Brain pericyte (primary cell): ENCODE measurements at regions not wholly inside any gene's neighbourhood (a gene's known extent, or its start where the extent isn't known, plus 50 kb on each side); places are given as distances from the start of the nearest gene placed in this dataset.
"Not testable (repeated sequence)": the region's sequence is repeated elsewhere in the genome, so short reads cannot be mapped to it uniquely, and the experiment has no call there.

ENCODE experiments used
- DNase-seq: peaks from one replicate; pipeline ENCODE4 v3.0.0-alpha.2; 2012; ENCODE audit warnings: low read depth, low spot score

GRCh38 chr1:245062741-245063305, 92.0 kb upstream of the KIF26B start:
- no peak for DNase-seq

- not testable (repeated sequence) for DNase-seq
Observed at GRCh38 chr1:245061808-245062207, 93.0 kb upstream of the KIF26B start.

- DNase-seq, result peak; percentile 10
Observed at GRCh38 chr1:245060684-245061374, 94.0 kb upstream of the KIF26B start.

DNA sequence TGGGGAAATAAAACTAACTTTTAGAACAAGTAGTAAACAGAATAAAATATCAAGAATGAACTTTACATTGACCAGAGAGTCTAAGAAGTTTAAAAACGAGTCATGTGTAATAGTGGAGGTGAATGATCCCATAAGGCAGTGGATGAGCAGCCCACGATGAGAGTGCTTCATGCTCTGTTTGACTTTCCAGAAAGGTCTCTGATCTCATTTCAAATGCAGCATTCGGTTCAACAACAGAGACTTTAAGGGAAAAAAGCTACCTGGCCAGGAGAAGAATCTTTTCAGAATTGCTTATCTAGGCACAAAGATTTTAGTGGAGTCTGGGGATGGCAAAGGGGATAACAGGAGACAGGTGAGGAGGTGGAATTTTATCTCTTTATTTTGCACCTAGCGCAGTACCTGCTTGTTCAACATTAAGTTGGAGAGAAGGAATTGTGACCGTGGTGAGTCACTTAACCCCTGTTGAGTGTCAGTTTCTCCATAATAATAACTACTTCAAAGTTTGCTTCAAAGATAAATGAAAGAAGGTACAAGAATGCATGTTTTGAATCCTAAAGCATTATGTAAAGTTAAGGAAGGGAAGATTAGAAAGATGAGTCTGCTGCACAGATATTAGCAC, 94.9 kb upstream of the KIF26B start:
- DNase-seq, result no peak

GRCh38 chr1:245058882-245059281, 95.9 kb upstream of the KIF26B start:
- no peak for DNase-seq

DNA sequence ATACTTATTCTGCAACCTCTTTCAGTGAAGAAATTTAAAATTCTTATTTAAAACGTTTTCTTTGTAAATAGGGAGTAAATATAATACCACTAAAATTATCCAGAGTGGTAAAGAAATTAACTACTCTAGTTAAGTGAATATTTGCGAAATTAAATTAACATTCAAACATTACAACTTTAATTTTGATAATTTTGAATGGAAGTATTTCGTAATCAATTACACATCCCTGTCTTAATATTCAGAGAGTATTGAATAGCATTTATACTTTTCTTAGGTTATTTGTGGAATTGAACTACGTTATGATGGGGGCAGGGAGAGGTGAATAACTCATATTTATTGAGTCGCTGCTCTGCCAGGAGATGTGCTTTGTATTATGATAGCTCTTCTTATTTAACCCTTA, 96.3 kb upstream of the KIF26B start:
- no peak for DNase-seq

DNA sequence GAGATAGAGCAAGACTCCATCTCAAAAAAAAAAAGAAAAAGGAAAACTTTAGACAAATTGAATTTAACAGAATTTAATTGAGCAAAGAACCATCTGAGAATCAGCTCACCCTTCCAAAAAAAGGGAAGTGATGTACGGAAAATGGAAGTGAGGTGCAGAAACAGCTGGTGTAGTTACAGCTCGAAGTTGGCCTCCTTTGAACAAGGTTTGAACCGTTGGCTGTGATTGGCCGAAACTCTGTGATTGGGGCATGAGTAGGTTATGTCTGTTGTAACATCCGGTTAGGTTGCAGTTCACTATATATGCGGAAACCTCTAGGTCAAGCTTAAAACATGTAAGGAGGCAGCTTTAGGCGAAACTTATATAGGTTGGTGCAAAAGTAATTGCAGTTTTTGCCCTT, 97.9 kb upstream of the KIF26B start:
- no peak for DNase-seq

DNA sequence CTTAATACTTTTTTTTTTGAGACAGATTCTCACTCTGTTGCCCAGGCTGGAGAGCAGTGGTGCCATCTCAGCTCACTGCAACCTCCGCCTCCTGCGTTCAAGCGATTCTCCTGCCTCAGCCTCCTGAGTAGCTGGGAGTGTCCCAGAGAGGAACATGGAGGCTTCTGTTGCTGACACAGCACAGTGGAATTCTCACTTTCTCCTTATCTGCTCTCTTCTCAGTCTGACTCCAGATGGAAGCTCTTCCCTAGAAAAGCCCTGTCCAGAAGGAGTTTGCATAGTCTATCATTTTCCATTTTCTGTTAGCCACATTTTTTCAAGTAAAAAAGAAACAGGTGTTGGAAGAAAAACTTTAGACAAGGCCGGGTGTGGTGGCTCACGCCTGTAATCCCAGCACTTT, 98.5 kb upstream of the KIF26B start:
- not testable (repeated sequence) for DNase-seq

DNA sequence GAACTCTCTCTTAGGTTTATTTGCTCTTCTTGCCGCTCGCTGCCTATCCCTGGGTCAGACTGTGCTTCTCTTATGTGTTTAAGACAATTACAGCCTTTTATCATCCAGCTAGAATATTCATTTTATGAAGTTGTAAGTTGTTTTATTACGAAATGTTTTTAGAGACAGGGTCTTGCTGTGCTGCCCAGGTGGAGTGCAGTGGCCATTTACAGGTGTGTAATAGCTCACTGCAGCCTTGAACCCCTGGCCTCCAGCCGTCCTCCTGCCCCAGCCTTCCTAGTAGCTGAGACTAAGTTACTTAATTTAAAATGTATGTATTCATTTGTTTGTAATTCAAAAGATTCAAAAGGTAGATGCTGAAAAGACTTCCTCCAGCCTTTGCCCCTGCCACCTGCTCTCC, 99.0 kb upstream of the KIF26B start:
- DNase-seq, result no peak

- DNase-seq, result no peak
Observed at GRCh38 chr1:245054507-245055270, 100.1 kb upstream of the KIF26B start.

DNA sequence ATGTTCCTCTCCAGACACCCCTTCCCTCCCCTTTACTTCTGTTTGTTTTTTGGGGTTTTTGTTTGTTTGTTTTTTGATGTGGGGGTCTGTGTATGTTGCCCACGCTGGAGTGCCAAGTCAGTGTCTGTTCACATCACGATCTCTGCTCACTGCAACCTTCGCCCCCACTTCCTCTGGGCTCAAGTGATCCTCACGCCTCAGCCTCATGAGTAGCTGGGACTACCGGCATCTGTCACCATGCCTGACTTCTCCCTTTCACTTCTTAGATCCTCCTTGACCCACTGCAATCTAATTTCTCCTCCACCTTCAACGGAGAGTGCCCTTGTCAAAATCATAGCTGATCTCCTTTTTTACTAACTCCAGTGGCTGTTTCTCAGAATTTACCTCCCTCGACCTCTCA, 100.7 kb upstream of the KIF26B start:
- DNase-seq, result no peak

GRCh38 chr1:245052258-245052657, 102.5 kb upstream of the KIF26B start:
- DNase-seq, result no peak

DNA sequence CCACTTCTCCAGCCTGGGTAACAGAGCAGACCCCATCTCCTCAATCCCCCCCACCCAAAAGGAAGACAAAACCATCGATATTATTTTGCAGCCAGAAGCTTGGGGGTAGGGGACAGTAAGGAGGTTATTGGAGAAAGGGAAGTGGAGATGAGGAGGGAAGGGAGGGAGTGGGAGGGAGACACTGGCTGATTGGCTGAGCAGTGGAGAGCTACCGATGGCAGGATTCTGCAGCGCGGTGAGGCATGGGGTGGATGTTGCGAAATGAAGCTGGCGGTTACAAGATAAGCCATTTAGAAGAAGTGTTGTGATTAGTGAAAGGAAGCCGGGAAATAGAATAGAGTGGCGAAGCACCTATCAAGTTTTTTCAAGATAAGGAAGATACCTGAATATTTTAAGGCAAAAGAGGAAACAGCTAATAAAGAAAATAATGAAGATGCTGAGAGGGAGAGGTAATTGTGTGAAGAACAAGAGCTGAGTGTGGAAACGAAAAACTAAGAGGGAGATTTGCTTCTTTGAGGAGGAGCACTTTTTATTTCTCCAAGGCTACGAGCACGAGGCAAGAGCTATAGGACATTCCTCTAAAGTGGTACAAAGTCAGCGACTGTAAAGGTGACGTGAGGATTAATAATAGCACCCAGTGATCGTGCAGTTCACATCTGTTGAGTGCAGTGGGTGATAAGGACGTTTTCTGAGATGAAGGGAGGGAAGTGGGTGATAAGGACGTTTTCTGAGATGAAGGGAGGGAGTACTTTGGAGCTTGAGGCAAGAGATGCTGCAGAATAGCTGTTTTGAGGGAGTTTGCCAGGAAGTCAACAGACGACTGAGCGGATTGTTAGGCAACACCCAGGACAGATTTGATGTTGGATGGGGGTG, 103.2 kb upstream of the KIF26B start:
- DNase-seq, result no peak

- DNase-seq, result no peak
Observed at GRCh38 chr1:245046769-245047168, 108.0 kb upstream of the KIF26B start.

GRCh38 chr1:245046315-245046714, 108.5 kb upstream of the KIF26B start:
- DNase-seq, result no peak

DNA sequence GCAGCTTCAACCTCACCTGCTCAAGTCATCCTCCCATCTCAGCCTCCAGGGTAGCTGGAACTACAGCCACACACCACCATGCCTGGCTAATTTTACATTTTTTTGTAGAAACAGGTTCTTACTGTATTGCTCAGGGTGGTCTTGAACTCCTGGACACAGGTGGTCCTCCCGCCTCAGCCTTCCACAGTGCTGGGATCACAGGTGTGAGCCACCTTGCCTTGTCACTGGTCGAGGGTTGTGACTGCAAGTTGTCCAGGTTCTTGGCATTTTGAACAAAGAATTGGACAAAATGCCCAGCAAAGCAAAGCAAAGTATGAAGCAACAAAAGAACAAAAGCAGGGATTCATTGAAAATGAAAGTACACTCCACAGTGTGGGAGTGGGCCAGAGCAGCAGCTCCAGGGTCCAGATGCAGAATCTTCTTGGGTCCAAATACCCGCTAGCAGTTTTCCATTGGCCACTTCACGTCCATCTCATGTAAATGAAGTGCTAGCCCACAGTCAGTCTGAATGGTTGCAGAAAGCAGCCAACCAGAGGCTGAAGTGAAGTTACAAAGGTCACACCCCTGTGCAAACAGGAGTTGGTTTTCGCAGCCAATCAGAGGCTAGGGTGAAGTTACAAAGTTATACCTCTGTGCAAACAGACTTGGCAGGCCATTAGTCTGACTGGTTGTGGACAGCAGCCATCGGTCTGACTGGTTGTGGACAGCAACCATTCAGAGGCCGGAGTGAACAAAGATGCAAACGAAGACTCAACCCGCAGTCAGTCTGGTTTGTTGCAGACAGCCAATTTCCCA, 109.5 kb upstream of the KIF26B start:
- DNase-seq, result no peak

GRCh38 chr1:245043611-245043940, 111.2 kb upstream of the KIF26B start:
- DNase-seq, result no peak

- no peak for DNase-seq
Observed at GRCh38 chr1:245041058-245041698, 113.6 kb upstream of the KIF26B start.

DNA sequence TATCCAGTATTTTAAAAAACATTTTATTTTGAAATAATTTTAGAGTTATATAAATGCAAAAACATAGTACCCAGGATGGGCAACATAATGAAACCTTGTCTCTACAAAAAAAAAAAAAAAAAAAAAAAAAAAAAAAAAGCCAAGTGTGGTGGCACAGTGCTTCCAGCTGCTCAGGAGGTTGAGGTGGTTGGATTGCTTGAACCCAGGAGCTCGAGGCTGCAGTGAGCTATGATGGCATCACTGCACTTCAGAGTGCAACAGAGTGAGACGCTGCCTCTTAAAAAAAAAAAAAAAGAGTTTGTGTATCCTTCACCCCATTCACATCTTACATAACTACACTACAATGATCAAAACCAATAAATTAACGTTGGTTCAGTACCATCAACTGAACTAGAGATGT, 115.6 kb upstream of the KIF26B start:
- DNase-seq, result no peak

DNA sequence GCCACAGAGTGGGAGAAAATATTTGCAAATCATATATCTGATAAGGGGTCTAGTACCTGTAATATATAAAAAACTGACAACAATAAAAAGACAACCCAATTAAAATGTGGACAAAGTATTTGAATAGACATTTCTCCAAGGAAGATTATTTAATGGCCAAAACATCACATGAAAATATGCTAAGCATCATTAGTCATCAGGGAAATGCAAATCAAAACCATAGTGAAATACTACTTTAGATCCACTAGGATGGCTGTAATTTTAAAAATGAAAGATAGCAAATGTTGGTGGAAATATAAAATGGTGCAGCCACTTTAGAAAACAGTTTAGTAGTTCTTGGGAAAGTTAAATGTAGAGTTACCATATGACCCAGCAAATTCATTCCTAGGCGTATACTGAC, 118.7 kb upstream of the KIF26B start:
- DNase-seq, result no peak
